Neuronal stem cell (in vitro differentiated cells): ENCODE measurements at regions not wholly inside any gene's neighbourhood (a gene's known extent, or its start where the extent isn't known, plus 50 kb on each side); places are given as distances from the start of the nearest gene placed in this dataset.

Source experiments
- DNase-seq: peaks from one replicate; pipeline ENCODE4 v3.0.0-alpha.2; 2013; ENCODE audit warnings: low spot score
- H2AFZ ChIP-seq: one replicate; pipeline ENCODE4 v1.6.1; 2013; ENCODE audit warnings: mild to moderate bottlenecking, low read length, inconsistent platforms
- H2AK5ac ChIP-seq: 2 replicates; pipeline ENCODE4 v1.6.1; 2013; ENCODE audit warnings: low read depth, mild to moderate bottlenecking, inconsistent platforms, low read length, moderate library complexity, mixed read lengths
- H2BK120ac ChIP-seq: 2 replicates; pipeline ENCODE4 v1.6.1; 2013; ENCODE audit warnings: low read depth, mild to moderate bottlenecking, inconsistent platforms, low read length, moderate library complexity, mixed read lengths
- H2BK12ac ChIP-seq: one replicate; pipeline ENCODE4 v1.6.1; 2013; ENCODE audit warnings: low read length, inconsistent platforms
- H2BK15ac ChIP-seq: 2 replicates; pipeline ENCODE4 v1.6.1; 2013; ENCODE audit warnings: mild to moderate bottlenecking, low read length, inconsistent platforms, mixed read lengths
- H2BK5ac ChIP-seq: one replicate; pipeline ENCODE4 v1.6.1; 2013; ENCODE audit warnings: inconsistent platforms, mild to moderate bottlenecking, low read length, moderate library complexity
- H3K14ac ChIP-seq: one replicate; pipeline ENCODE4 v1.6.1; 2013; ENCODE audit warnings: low read length, inconsistent platforms
- H3K18ac ChIP-seq: 2 replicates; pipeline ENCODE4 v1.6.1; 2013; ENCODE audit warnings: low read length, inconsistent platforms
- H3K23ac ChIP-seq: 2 replicates; pipeline ENCODE4 v1.6.1; 2013; ENCODE audit warnings: low read depth, mild to moderate bottlenecking, mixed read lengths, low read length, inconsistent platforms; ENCODE audit not compliant: poor library complexity
- H3K27ac ChIP-seq: replicated peaks from 3 replicates; pipeline ENCODE4 v1.5.1; 2013; ENCODE audit warnings: low read length, inconsistent platforms
- H3K27me3 ChIP-seq, 3 experiments: 2 replicates each; pipeline ENCODE4 v1.6.1; 2013; ENCODE audit warnings: low read length in 3 of 3, mild to moderate bottlenecking in 2 of 3, inconsistent platforms in 1 of 3, low read depth in 1 of 3, mixed read lengths in 1 of 3, moderate library complexity in 1 of 3; ENCODE audit not compliant: control insufficient read depth in 3 of 3, insufficient read depth in 3 of 3
- H3K36me3 ChIP-seq, 2 donors: replicated peaks in 1 of 2; 2 replicates each; pipeline ENCODE4 v1.6.1; 2013; ENCODE audit warnings: low read length in 2 of 2; ENCODE audit not compliant: control insufficient read depth in 2 of 2, insufficient read depth in 2 of 2
- H3K4ac ChIP-seq: 2 replicates; pipeline ENCODE4 v1.6.1; 2013; ENCODE audit warnings: inconsistent platforms, mild to moderate bottlenecking, low read length, moderate library complexity
- H3K4me1 ChIP-seq, 2 donors: 1 replicate in 1 of 2; 2 replicates in 1 of 2; pipeline ENCODE4 v1.6.1; 2013; ENCODE audit warnings: low read length in 2 of 2, low read depth in 1 of 2; ENCODE audit not compliant: control insufficient read depth in 2 of 2, insufficient read depth in 1 of 2
- H3K4me2 ChIP-seq: one replicate; pipeline ENCODE4 v1.6.1; 2013; ENCODE audit warnings: mild to moderate bottlenecking, low read length, inconsistent platforms; ENCODE audit not compliant: insufficient read depth, poor library complexity, severe bottlenecking
- H3K4me3 ChIP-seq, 2 donors: 2 replicates each; pipeline ENCODE4 v1.5.1; 2013; ENCODE audit warnings: low read length in 2 of 2, mild to moderate bottlenecking in 2 of 2, inconsistent platforms in 1 of 2, moderate library complexity in 1 of 2
- H3K79me1 ChIP-seq: one replicate; pipeline ENCODE4 v1.6.1; 2013; ENCODE audit warnings: low read depth, mild to moderate bottlenecking, inconsistent platforms, low read length, moderate library complexity
- H3K9ac ChIP-seq: one replicate; pipeline ENCODE4 v1.6.1; 2013; ENCODE audit warnings: mild to moderate bottlenecking, low read depth, low read length, inconsistent platforms; ENCODE audit not compliant: poor library complexity
- H3K9me3 ChIP-seq, 2 donors: replicated peaks in 1 of 2; 2 replicates each; pipeline versions ENCODE3 to v1.6.1; 2013; ENCODE audit warnings: low read length in 2 of 2, mild to moderate bottlenecking in 2 of 2, inconsistent platforms in 1 of 2, low read depth in 1 of 2, mixed read lengths in 1 of 2, moderate library complexity in 1 of 2; ENCODE audit not compliant: control insufficient read depth in 2 of 2, insufficient read depth in 1 of 2
- H4K8ac ChIP-seq: one replicate; pipeline ENCODE4 v1.6.1; 2013; ENCODE audit warnings: low read depth, mild to moderate bottlenecking, inconsistent platforms, low read length, moderate library complexity
- H4K91ac ChIP-seq: one replicate; pipeline ENCODE4 v1.6.1; 2013; ENCODE audit warnings: low read length, low read depth, mild to moderate bottlenecking, inconsistent platforms; ENCODE audit not compliant: poor library complexity
- WGBS, 2 donors: extraction: QIAGEN DNeasy Blood & Tissue Kit; methylation state at CpG; one replicate each; pipeline ENCODE4 v1.1.7; 2013; ENCODE audit warnings: missing lambda C conversion rate in 2 of 2, mixed read lengths in 1 of 2; ENCODE audit not compliant: insufficient read length in 2 of 2, insufficient replicate concordance in 1 of 2; ENCODE audit errors: extremely low coverage in 2 of 2; 5-methylcytosine and 5-hydroxymethylcytosine counted together

DNA sequence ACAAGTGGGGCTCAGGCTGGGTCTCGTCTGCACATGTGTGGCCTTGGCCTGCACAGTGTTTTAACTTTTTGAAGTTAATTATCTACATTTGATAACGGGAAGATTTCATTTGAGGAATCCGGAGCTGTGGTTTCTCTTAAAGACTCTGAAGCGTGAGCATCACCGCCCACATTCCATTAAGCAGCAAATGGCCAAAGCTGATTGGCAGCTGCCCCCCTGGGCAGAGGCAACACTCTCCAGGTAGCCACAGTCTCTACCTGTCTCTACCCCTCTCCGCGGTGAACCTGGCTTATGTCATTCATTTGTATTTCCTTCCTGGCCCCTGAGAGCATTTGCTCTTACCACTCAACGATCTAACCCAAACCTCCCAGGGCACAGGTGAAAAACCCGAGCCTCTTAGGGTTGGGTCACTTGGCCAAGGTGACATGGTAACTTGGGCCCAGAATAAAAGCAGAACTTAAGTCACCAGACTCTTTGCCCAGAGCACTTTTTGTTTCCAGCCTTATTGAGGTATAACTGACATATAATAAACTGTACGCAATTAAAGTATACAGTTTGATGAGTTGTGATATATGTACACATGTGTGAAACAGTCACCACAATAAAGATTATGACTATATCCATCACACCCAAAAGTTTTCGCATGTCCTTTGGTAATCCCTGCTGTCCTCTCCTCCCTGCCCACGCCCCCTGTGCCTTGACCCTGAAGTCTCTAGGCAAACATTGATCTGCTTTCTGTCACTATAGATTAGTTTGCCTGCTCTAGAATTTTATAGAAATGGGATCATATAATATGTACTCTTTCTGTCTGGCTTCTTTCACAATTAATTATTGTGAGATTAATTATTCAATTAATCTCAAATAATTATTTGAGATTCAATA is 245.7 kb upstream of the HES1 start:
- H3K14ac ChIP-seq: no peak overlapping the region
- no peak overlapping the region for H2AK5ac ChIP-seq
- no peak overlapping the region for H2AFZ ChIP-seq
- no peak overlapping the region for H3K9ac ChIP-seq
- no peak overlapping the region for H4K8ac ChIP-seq
- H3K27me3 ChIP-seq: no peaks in the 10 kb centered on the region
- no CpG with 5 or more reads among the region's 12 CpGs for WGBS, 2 donors
- H2BK120ac ChIP-seq: no peak overlapping the region
- H3K4ac ChIP-seq: no peak overlapping the region
- H2BK5ac ChIP-seq: no peak overlapping the region
- no peaks in the 10 kb centered on the region for H3K79me1 ChIP-seq
- H2BK15ac ChIP-seq: no peak overlapping the region
- DNase-seq: no peak
- no peak overlapping the region for H3K4me3 ChIP-seq
- no peak overlapping the region for H4K91ac ChIP-seq
- H3K4me2 ChIP-seq: no peak overlapping the region
- H3K23ac ChIP-seq: no peak overlapping the region
- H3K9me3 ChIP-seq: peaks cover 0 to 9% of the 10 kb centered on the region in 2 donors
- H3K18ac ChIP-seq: no peak overlapping the region
- H3K36me3 ChIP-seq: no peaks in the 10 kb centered on the region
- H3K27ac ChIP-seq: no peak overlapping the region
- H3K4me1 ChIP-seq: peaks cover 10 to 18% of the 10 kb centered on the region in 2 donors
- no peak overlapping the region for H2BK12ac ChIP-seq

- H3K18ac ChIP-seq: peak overlapping the region; percentile 89
- no peak overlapping the region for H3K14ac ChIP-seq
- no peak for DNase-seq
- H4K8ac ChIP-seq: no peak overlapping the region
- H2BK12ac ChIP-seq: no peak overlapping the region
- peaks cover 18 to 33% of the 10 kb centered on the region in 2 donors for H3K4me1 ChIP-seq
- peak overlapping the region; percentile 75 for H2AFZ ChIP-seq
- no peak overlapping the region for H2BK5ac ChIP-seq
- H2BK15ac ChIP-seq: no peak overlapping the region
- H3K4ac ChIP-seq: peak overlapping the region; percentile 53
- no peaks in the 10 kb centered on the region for H3K27me3 ChIP-seq
- peak overlapping the region; percentile 19 for H4K91ac ChIP-seq
- H3K79me1 ChIP-seq: no peaks in the 10 kb centered on the region
- H3K4me2 ChIP-seq: no peak overlapping the region
- H2AK5ac ChIP-seq: peak overlapping the region; percentile 82
- H3K4me3 ChIP-seq: no peak overlapping the region
- no peak overlapping the region for H3K27ac ChIP-seq
- no peak overlapping the region for H2BK120ac ChIP-seq
- no peak overlapping the region for H3K23ac ChIP-seq
- no peaks in the 10 kb centered on the region for H3K36me3 ChIP-seq
- WGBS, 2 donors: no CpG with 5 or more reads among the region's 10 CpGs
- no peak overlapping the region for H3K9ac ChIP-seq
- peaks cover 0 to 4% of the 10 kb centered on the region in 2 donors for H3K9me3 ChIP-seq
These were observed 241.7 kb upstream of the HES1 start for GRCh38 chr3:193894121-193894863.

DNA sequence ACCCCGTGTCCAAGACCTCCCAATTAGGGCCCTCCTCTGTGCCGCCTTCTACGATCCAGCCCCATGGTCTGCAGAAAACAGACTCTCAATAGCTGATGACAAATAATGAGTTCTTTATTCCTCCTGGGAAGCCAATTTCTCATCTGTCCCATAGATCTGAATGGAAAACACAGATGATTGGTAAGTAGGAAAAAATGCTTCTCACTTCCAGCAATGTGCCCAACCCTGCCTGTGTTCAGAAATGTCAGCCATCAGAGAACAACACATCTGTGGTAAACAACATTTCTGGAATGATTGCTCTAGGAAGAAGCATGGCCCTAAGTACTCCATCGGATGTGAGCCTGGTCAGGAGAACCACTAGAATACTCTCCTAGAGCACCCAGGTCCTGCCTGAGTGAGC is 240.5 kb upstream of the HES1 start:
- Histone ChIP-seq H3K9me3 (peaks cover 0 to 9% of the 10 kb centered on the region in 2 donors), H3K79me1 (no peaks in the 10 kb centered on the region), H3K4me1 (peaks cover 18 to 33% of the 10 kb centered on the region in 2 donors), H3K27ac (no peak overlapping the region), H3K23ac (peak overlapping the region; percentile 23), H3K14ac (no peak overlapping the region), H4K91ac (no peak overlapping the region), H2AK5ac (no peak overlapping the region), H3K18ac (peak overlapping the region; percentile 40), H3K4me2 (no peak overlapping the region), H3K27me3 (no peaks in the 10 kb centered on the region), H2BK5ac (no peak overlapping the region), H3K9ac (no peak overlapping the region), H4K8ac (no peak overlapping the region), H2BK120ac (no peak overlapping the region), H2BK15ac (no peak overlapping the region), H3K4me3 (no peak overlapping the region), H2BK12ac (no peak overlapping the region), H3K36me3 (no peaks in the 10 kb centered on the region), H3K4ac (no peak overlapping the region), H2AFZ (no peak overlapping the region)
- no peak for DNase-seq
- no CpG with 5 or more reads among the region's 4 CpGs for WGBS, 2 donors

- Histone ChIP-seq H3K9ac (no peak overlapping the region), H3K18ac (no peak overlapping the region), H3K4ac (no peak overlapping the region), H3K79me1 (no peaks in the 10 kb centered on the region), H2BK5ac (no peak overlapping the region), H3K4me2 (no peak overlapping the region), H2AK5ac (no peak overlapping the region), H3K4me3 (no peak overlapping the region), H3K36me3 (no peaks in the 10 kb centered on the region), H3K9me3 (peaks cover 6 to 16% of the 10 kb centered on the region in 2 donors), H3K14ac (no peak overlapping the region), H2BK12ac (no peak overlapping the region), H3K27me3 (no peaks in the 10 kb centered on the region), H2AFZ (no peak overlapping the region), H4K8ac (no peak overlapping the region), H3K4me1 (peaks cover 18 to 33% of the 10 kb centered on the region in 2 donors), H2BK15ac (no peak overlapping the region), H4K91ac (no peak overlapping the region), H3K27ac (no peak overlapping the region), H3K23ac (no peak overlapping the region), H2BK120ac (no peak overlapping the region)
- no CpG with 5 or more reads among the region's 7 CpGs for WGBS, 2 donors
- no peak for DNase-seq
These were observed 239.5 kb upstream of the HES1 start for GRCh38 chr3:193896419-193896818.
